ENCODE measurements at regions not wholly inside any gene's neighbourhood (a gene's known extent, or its start where the extent isn't known, plus 50 kb on each side); places are given as distances from the start of the nearest gene placed in this dataset.

DNA sequence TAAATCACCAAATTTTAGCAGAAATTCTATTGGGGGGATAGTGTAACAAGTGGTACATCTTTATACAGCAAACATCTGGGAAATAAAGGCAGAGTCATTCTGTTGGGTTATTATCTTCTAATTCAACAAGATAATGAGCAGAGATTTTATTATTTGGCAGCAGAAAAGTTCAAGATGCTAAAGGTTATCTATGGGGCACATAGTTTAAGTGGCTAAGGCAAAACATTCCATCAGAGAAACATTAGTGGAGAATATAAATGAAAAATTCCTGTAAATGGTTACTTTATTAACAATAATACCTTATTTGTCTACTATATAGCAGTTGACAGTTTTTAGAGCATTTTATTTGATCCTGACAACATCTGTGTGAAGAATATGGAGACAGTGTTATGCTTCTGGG lies 815.7 kb downstream of the NCAM2 start:
- TF ChIP-seq SP1 (IDR thresholded peaks at IDR 0.05; ENCODE audit: low read depth, low read length) (no peak), CHD2 (IDR thresholded peaks at IDR 0.05; ENCODE audit: low read length) (no peak), SIN3A (conservative IDR thresholded peaks at IDR 0.05 in 1 of 2, IDR thresholded peaks at IDR 0.05 in 1 of 2; ENCODE audit: low read depth in 1 of 2, low read length in 2 of 2) (no peak), ZNF274 (IDR thresholded peaks at IDR 0.05; ENCODE audit: borderline replicate concordance, extremely low read depth, low read length) (no peak), POLR2AphosphoS5 (IDR thresholded peaks at IDR 0.05; ENCODE audit: low read depth, low read length) (no peak), MAFK (IDR thresholded peaks at IDR 0.05; ENCODE audit: low read depth, low read length) (no peak), POLR2A (IDR thresholded peaks at IDR 0.05; ENCODE audit: control extremely low read depth in 1 of 2, low read depth in 2 of 2, low read length in 2 of 2) (no peak), SRF (IDR thresholded peaks at IDR 0.05; ENCODE audit: low read depth, low read length) (no peak)
- TF ChIP-seq, protein P1, sequence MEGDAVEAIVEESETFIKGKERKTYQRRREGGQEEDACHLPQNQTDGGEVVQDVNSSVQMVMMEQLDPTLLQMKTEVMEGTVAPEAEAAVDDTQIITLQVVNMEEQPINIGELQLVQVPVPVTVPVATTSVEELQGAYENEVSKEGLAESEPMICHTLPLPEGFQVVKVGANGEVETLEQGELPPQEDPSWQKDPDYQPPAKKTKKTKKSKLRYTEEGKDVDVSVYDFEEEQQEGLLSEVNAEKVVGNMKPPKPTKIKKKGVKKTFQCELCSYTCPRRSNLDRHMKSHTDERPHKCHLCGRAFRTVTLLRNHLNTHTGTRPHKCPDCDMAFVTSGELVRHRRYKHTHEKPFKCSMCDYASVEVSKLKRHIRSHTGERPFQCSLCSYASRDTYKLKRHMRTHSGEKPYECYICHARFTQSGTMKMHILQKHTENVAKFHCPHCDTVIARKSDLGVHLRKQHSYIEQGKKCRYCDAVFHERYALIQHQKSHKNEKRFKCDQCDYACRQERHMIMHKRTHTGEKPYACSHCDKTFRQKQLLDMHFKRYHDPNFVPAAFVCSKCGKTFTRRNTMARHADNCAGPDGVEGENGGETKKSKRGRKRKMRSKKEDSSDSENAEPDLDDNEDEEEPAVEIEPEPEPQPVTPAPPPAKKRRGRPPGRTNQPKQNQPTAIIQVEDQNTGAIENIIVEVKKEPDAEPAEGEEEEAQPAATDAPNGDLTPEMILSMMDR (IDR thresholded peaks at IDR 0.05; ENCODE audit: control extremely low read depth in 1 of 3, insufficient read depth in 1 of 3, low read depth in 1 of 3, low read length in 3 of 3) = no peak
- TF ChIP-seq, protein P2, sequence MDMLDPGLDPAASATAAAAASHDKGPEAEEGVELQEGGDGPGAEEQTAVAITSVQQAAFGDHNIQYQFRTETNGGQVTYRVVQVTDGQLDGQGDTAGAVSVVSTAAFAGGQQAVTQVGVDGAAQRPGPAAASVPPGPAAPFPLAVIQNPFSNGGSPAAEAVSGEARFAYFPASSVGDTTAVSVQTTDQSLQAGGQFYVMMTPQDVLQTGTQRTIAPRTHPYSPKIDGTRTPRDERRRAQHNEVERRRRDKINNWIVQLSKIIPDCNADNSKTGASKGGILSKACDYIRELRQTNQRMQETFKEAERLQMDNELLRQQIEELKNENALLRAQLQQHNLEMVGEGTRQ (IDR thresholded peaks at IDR 0.05; ENCODE audit: low read length) = no peak

Measured in H1 (cell line).